ENCODE measurements at regions not wholly inside any gene's neighbourhood (a gene's known extent, or its start where the extent isn't known, plus 50 kb on each side); places are given as distances from the start of the nearest gene placed in this dataset.

- no peak for TF ChIP-seq CTCF (IDR thresholded peaks at IDR 0.05)
- no peak for TF ChIP-seq POLR2A (IDR thresholded peaks at IDR 0.05)
These were observed 94.6 kb upstream of the DMRT1 start for GRCh38 chr9:746661-747434.
